HG03432 (cell line): ENCODE measurements at regions not wholly inside any gene's neighbourhood (a gene's known extent, or its start where the extent isn't known, plus 50 kb on each side); places are given as distances from the start of the nearest gene placed in this dataset.

Source experiments
- ATAC-seq: cut with Tn5 transposase; IDR thresholded peaks from one replicate; pipeline ENCODE4 v1.9.1; 2021; ENCODE audit warnings: mild to moderate bottlenecking, moderate library complexity; ENCODE audit not compliant: unreplicated experiment

GRCh38 chr2:8049176-8049575 is 632.7 kb upstream of the ID2 start:
- no peak for ATAC-seq

- peak; percentile 95 for ATAC-seq
These were observed 631.8 kb upstream of the ID2 start for GRCh38 chr2:8049851-8050571.

- no peak for ATAC-seq
These were observed 628.6 kb upstream of the ID2 start for GRCh38 chr2:8053216-8053615.

GRCh38 chr2:8054070-8054469 is 627.8 kb upstream of the ID2 start:
- ATAC-seq = no peak

GRCh38 chr2:8058652-8059051 is 623.2 kb upstream of the ID2 start:
- ATAC-seq = no peak

- ATAC-seq = no peak
These were observed 622.6 kb upstream of the ID2 start for GRCh38 chr2:8059255-8059654.

GRCh38 chr2:8059794-8060193 is 622.1 kb upstream of the ID2 start:
- ATAC-seq = no peak

- no peak for ATAC-seq
These were observed 620.6 kb upstream of the ID2 start for GRCh38 chr2:8061219-8061618.

- no peak for ATAC-seq
These were observed 617.3 kb upstream of the ID2 start for GRCh38 chr2:8064603-8065002.

GRCh38 chr2:8065191-8065590 is 616.7 kb upstream of the ID2 start:
- ATAC-seq = no peak

GRCh38 chr2:8067784-8068336 is 614.0 kb upstream of the ID2 start:
- no peak for ATAC-seq

GRCh38 chr2:8072907-8073306 is 608.9 kb upstream of the ID2 start:
- no peak for ATAC-seq

GRCh38 chr2:8073916-8074315 is 607.9 kb upstream of the ID2 start:
- no peak for ATAC-seq

- no peak for ATAC-seq
These were observed 605.2 kb upstream of the ID2 start for GRCh38 chr2:8076448-8077342.

- no peak for ATAC-seq
These were observed 603.2 kb upstream of the ID2 start for GRCh38 chr2:8078705-8079104.

GRCh38 chr2:8080063-8080462 is 601.8 kb upstream of the ID2 start:
- ATAC-seq = peak; percentile 40

- ATAC-seq = no peak
These were observed 600.7 kb upstream of the ID2 start for GRCh38 chr2:8081130-8081529.

- no peak for ATAC-seq
These were observed 599.0 kb upstream of the ID2 start for GRCh38 chr2:8082840-8083239.

GRCh38 chr2:8086357-8086756 is 595.5 kb upstream of the ID2 start:
- no peak for ATAC-seq

GRCh38 chr2:8086796-8087479 is 594.9 kb upstream of the ID2 start:
- no peak for ATAC-seq

- ATAC-seq = no peak
These were observed 594.4 kb upstream of the ID2 start for GRCh38 chr2:8087480-8087840.
